ENCODE measurements at regions not wholly inside any gene's neighbourhood (a gene's known extent, or its start where the extent isn't known, plus 50 kb on each side); places are given as distances from the start of the nearest gene placed in this dataset.

- no peak overlapping the region for H3K4me3 ChIP-seq
- intact Hi-C loops (cut with DNase I): no loop called here
- H3K9me3 ChIP-seq: no peaks in the 10 kb centered on the region
- DNase-seq: no peak
- H3K36me3 ChIP-seq: no peaks in the 10 kb centered on the region
- TF ChIP-seq, protein P1, sequence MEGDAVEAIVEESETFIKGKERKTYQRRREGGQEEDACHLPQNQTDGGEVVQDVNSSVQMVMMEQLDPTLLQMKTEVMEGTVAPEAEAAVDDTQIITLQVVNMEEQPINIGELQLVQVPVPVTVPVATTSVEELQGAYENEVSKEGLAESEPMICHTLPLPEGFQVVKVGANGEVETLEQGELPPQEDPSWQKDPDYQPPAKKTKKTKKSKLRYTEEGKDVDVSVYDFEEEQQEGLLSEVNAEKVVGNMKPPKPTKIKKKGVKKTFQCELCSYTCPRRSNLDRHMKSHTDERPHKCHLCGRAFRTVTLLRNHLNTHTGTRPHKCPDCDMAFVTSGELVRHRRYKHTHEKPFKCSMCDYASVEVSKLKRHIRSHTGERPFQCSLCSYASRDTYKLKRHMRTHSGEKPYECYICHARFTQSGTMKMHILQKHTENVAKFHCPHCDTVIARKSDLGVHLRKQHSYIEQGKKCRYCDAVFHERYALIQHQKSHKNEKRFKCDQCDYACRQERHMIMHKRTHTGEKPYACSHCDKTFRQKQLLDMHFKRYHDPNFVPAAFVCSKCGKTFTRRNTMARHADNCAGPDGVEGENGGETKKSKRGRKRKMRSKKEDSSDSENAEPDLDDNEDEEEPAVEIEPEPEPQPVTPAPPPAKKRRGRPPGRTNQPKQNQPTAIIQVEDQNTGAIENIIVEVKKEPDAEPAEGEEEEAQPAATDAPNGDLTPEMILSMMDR (IDR thresholded peaks at IDR 0.05): no peak
- H3K4me1 ChIP-seq: no peaks in the 10 kb centered on the region
- no peaks in the 10 kb centered on the region for H3K27me3 ChIP-seq
- no peak overlapping the region for H3K27ac ChIP-seq
- no peak overlapping the region for H3K9ac ChIP-seq (ENCODE audit: low read depth in 2 of 2, low read length in 2 of 2)
Observed at GRCh38 chr2:84323890-84324289, 135.2 kb downstream of the SUCLG1 start.

DNA sequence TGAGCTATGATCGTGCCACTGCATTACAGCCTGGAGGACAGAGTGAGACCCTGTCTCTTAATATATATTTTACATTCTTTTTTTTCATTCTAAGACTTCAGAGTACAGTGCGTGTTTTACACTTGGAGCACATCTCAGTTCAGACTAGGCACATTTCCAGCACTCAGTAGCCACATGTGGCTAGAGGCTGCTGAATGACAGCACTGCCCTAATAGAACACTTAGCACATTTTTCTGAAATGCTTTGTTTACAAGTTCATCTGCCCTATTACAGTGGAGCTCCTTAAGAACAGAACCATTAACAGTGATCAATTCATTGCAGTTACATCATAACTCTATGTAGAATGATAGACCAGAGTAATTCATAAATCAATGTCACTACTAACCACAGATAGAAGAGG is 138.1 kb downstream of the SUCLG1 start:
- H3K9ac ChIP-seq (ENCODE audit: low read depth in 2 of 2, low read length in 2 of 2): no peak overlapping the region
- no peak for DNase-seq
- H3K36me3 ChIP-seq: no peaks in the 10 kb centered on the region
- intact Hi-C loops (cut with DNase I): no loop called here
- no peak overlapping the region for H3K4me3 ChIP-seq
- no peaks in the 10 kb centered on the region for H3K4me1 ChIP-seq
- TF ChIP-seq, protein P1 (IDR thresholded peaks at IDR 0.05): no peak
- no peak overlapping the region for H3K27ac ChIP-seq
- no peaks in the 10 kb centered on the region for H3K9me3 ChIP-seq
- no peaks in the 10 kb centered on the region for H3K27me3 ChIP-seq

DNA sequence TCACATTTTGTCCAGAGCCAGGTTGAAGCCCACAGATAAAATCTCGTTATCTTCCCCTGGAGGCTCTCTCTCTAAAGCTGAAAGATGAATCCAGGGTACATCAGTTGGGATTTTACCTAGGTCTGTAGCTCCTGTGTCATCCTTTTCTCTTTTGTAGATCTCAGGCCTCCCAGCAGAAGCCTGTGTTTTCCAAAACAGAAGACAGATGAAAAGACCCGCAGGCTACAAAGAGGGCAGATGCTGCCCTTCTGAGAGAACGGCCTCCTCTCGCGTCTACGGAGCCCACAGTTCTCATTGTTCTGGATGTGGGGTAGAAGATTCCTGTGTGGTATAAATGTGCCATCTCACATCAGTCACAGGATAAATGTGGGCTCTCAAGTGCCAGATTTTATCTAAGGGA is 139.5 kb downstream of the SUCLG1 start:
- intact Hi-C loops (cut with DNase I): no loop called here
- H3K36me3 ChIP-seq: no peaks in the 10 kb centered on the region
- H3K9ac ChIP-seq (ENCODE audit: low read depth in 2 of 2, low read length in 2 of 2): no peak overlapping the region
- H3K9me3 ChIP-seq: no peaks in the 10 kb centered on the region
- no peak for DNase-seq
- H3K4me3 ChIP-seq: no peak overlapping the region
- H3K4me1 ChIP-seq: no peaks in the 10 kb centered on the region
- H3K27ac ChIP-seq: no peak overlapping the region
- H3K27me3 ChIP-seq: no peaks in the 10 kb centered on the region
- TF ChIP-seq, protein P1 (IDR thresholded peaks at IDR 0.05): no peak

DNA sequence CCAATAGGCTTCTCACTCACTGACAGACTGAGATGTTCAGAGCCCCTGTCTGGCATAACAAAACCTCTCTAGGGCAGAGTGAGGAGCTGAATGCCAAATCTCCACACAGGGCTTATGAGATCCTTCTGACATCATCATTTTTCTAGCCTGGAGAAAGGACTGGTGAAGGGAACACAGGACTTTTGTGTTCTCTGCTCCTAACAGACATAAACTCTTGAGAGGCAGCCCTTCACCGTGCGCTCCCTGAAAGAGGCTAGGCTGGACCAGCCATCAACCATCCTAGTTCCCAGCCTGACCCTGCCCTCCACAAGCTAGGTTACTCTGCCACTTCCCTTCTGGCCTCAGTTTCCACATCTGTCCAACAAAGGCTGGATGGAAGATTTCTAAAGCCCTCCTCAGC is 141.9 kb downstream of the SUCLG1 start:
- no peak for DNase-seq
- Histone ChIP-seq H3K4me3 (no peak overlapping the region), H3K36me3 (no peaks in the 10 kb centered on the region), H3K27me3 (no peaks in the 10 kb centered on the region), H3K4me1 (no peaks in the 10 kb centered on the region), H3K9ac (ENCODE audit: low read depth in 2 of 2, low read length in 2 of 2) (no peak overlapping the region), H3K9me3 (no peaks in the 10 kb centered on the region), H3K27ac (no peak overlapping the region)
- TF ChIP-seq, protein P1 (IDR thresholded peaks at IDR 0.05): no peak
- intact Hi-C loops (cut with DNase I): no loop called here

DNA sequence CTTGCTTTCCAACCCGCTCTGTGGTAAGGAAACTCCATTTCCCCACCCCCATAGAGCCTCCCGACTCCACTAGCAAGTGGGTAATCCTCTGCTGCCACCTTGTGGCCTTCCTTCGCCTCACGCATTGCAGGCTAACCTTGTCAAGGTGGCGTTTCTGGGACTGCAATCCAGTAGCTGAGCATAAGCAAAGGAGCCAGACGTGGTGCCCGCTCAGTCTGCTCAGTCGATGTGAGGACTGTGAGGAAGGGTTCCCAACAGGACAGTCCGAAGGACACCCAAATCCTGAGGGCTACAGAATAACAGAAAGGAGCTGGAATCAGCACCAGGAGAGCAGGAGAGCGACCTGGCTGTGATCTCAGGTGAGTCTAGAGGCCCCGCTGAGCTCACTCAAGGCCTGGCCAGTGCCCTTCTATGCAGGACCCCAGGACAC is 144.2 kb downstream of the SUCLG1 start:
- intact Hi-C loops (cut with DNase I): no loop called here
- Histone ChIP-seq H3K27me3 (no peaks in the 10 kb centered on the region), H3K27ac (no peak overlapping the region), H3K4me1 (no peaks in the 10 kb centered on the region), H3K36me3 (no peaks in the 10 kb centered on the region), H3K9ac (ENCODE audit: low read depth in 2 of 2, low read length in 2 of 2) (no peak overlapping the region), H3K9me3 (no peaks in the 10 kb centered on the region), H3K4me3 (no peak overlapping the region)
- peak; percentile 89 for DNase-seq
- TF ChIP-seq, protein P1 (IDR thresholded peaks at IDR 0.05): peak; percentile 91

DNA sequence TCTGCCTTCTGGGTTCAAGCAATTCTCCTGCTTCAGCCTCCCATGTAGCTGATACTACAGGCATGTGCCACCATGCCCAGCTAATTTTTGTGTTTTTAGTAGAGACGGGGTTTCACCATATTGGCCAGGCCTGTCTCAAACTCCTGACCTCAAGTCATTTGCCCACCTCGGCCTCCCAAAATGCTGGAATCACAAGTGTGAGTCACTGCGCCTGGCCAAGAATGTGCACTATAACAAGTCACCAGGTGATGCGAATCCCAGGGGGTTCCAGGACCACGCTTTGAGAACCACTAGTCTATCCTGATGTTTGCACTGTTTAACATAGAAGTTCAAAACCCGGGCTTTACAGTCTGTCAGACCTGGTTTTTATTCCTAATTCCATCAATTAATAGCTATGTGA is 144.8 kb downstream of the SUCLG1 start:
- Histone ChIP-seq H3K9me3 (no peaks in the 10 kb centered on the region), H3K4me1 (no peaks in the 10 kb centered on the region), H3K27ac (no peak overlapping the region), H3K9ac (ENCODE audit: low read depth in 2 of 2, low read length in 2 of 2) (no peak overlapping the region), H3K4me3 (no peak overlapping the region), H3K36me3 (no peaks in the 10 kb centered on the region), H3K27me3 (no peaks in the 10 kb centered on the region)
- TF ChIP-seq, protein P1 (IDR thresholded peaks at IDR 0.05): no peak
- DNase-seq: no peak
- intact Hi-C loops (cut with DNase I): no loop called here
